Body of pancreas (tissue), 4 donors: ENCODE measurements at regions not wholly inside any gene's neighbourhood (a gene's known extent, or its start where the extent isn't known, plus 50 kb on each side); places are given as distances from the start of the nearest gene placed in this dataset.

Experiments used
- CTCF ChIP-seq, 7 experiments: fragments of 450-650 bp in 4 of 7; fragments of 200-600 bp in 3 of 7; sonication (generic) in 3 of 7; IDR thresholded peaks; one replicate each; pipeline ENCODE4 v1.5.1; 2016 to 2019; ENCODE audit warnings: antibody characterized with exemption in 7 of 7
- POLR2A ChIP-seq, 3 donors: fragments of 450-650 bp; IDR thresholded peaks; one replicate each; pipeline ENCODE4 v1.6.1; 2016; ENCODE audit warnings: antibody characterized with exemption in 3 of 3, mild to moderate bottlenecking in 2 of 3

- no peak for TF ChIP-seq CTCF (IDR thresholded peaks at IDR 0.05)
- no peak for TF ChIP-seq POLR2A (IDR thresholded peaks at IDR 0.05)
Measured at GRCh38 chr3:72669224-72669623, 179.0 kb downstream of the SHQ1 start.
